HEK293 (cell line): ENCODE measurements at regions not wholly inside any gene's neighbourhood (a gene's known extent, or its start where the extent isn't known, plus 50 kb on each side); places are given as distances from the start of the nearest gene placed in this dataset.

Source experiments
- CTCF ChIA-PET: fragments of 350-600 bp; formaldehyde crosslinking; extraction: SDS; loops from one replicate; lab custom pipeline; 2021; ENCODE audit warnings: antibody characterized with exemption; lab: Yijun Ruan, JAX
- POLR2A ChIA-PET: fragments of 300-600 bp; formaldehyde crosslinking; extraction: SDS; loops from one replicate; lab custom pipeline; 2020; ENCODE audit warnings: antibody characterized with exemption, inconsistent platforms; lab: Yijun Ruan, JAX
- H3K27ac ChIP-seq: fragments of 200-500 bp; sonication (Bioruptor generic); 2 replicates; pipeline ENCODE4 v1.5.1; 2014; ENCODE audit warnings: low read depth, low read length, control low read depth, inconsistent platforms; ENCODE audit errors: extremely low read depth
- H3K36me3 ChIP-seq, 2 experiments: fragments of 200-500 bp in 1 of 2; sonication (Bioruptor generic) in 1 of 2; 1 replicate in 1 of 2; 2 replicates in 1 of 2; pipeline ENCODE4 v1.5.1; 2014 to 2017; ENCODE audit warnings: inconsistent platforms in 2 of 2, low read length in 2 of 2; ENCODE audit not compliant: control insufficient read depth in 2 of 2, insufficient read depth in 1 of 2
- H3K4me1 ChIP-seq: fragments of 200-500 bp; sonication (Bioruptor generic); 2 replicates; pipeline ENCODE4 v1.5.1; 2014; ENCODE audit warnings: mild to moderate bottlenecking, low read length, inconsistent platforms; ENCODE audit not compliant: control insufficient read depth, insufficient read depth
- H3K4me3 ChIP-seq: 2 replicates; pipeline ENCODE4 v1.5.1; 2011; ENCODE audit warnings: low read depth, mild to moderate bottlenecking, control low read depth, low read length, moderate library complexity
- H3K9me3 ChIP-seq: fragments of 200-500 bp; sonication (Bioruptor generic); 2 replicates; pipeline ENCODE4 v1.5.1; 2014; ENCODE audit warnings: low read depth, low read length, inconsistent platforms; ENCODE audit not compliant: control insufficient read depth, insufficient read depth
- SETDB1 ChIP-seq: IDR thresholded peaks from one replicate; pipeline ENCODE4 v1.6.1; 2017; ENCODE audit warnings: mild to moderate bottlenecking, low read length, moderate library complexity, mixed read lengths; ENCODE audit not compliant: insufficient read length
- ZBTB17 ChIP-seq: fragments of 450-650 bp; formaldehyde crosslinking; IDR thresholded peaks from 2 replicates; pipeline ENCODE4 v1.5.1; 2016; ENCODE audit warnings: missing biosample characterization, missing genetic modification characterization
- ZNF133 ChIP-seq: fragments of 450-650 bp; formaldehyde crosslinking; IDR thresholded peaks from 2 replicates; pipeline ENCODE4 v1.5.1; 2016; ENCODE audit warnings: missing biosample characterization, missing genetic modification characterization
- ZNF202 ChIP-seq: fragments of 450-650 bp; formaldehyde crosslinking; IDR thresholded peaks from 2 replicates; pipeline ENCODE4 v1.5.1; 2016; ENCODE audit warnings: missing biosample characterization, missing genetic modification characterization, borderline replicate concordance
- ZNF510 ChIP-seq: fragments of 450-650 bp; formaldehyde crosslinking; IDR thresholded peaks from 2 replicates; pipeline ENCODE4 v1.5.1; 2018; ENCODE audit warnings: mild to moderate bottlenecking, missing genetic modification characterization, missing biosample characterization; ENCODE audit not compliant: insufficient replicate concordance
- ZNF544 ChIP-seq: fragments of 450-650 bp; formaldehyde crosslinking; IDR thresholded peaks from 2 replicates; pipeline ENCODE4 v1.5.0; 2017; ENCODE audit warnings: missing biosample characterization, missing genetic modification characterization
- ZNF555 ChIP-seq: fragments of 450-650 bp; formaldehyde crosslinking; conservative IDR thresholded peaks from 2 replicates; pipeline ENCODE4 v1.5.1; 2017; ENCODE audit warnings: missing biosample characterization, mild to moderate bottlenecking, missing genetic modification characterization, inconsistent platforms
- ZNF654 ChIP-seq: fragments of 450-650 bp; formaldehyde crosslinking; IDR thresholded peaks from 2 replicates; pipeline ENCODE4 v1.5.1; 2016; ENCODE audit warnings: low read depth, missing biosample characterization, missing genetic modification characterization
- ZNF658 ChIP-seq: fragments of 450-650 bp; formaldehyde crosslinking; IDR thresholded peaks from 2 replicates; pipeline ENCODE4; 2016; ENCODE audit warnings: missing biosample characterization, missing genetic modification characterization
- ZNF76 ChIP-seq: fragments of 450-650 bp; formaldehyde crosslinking; IDR thresholded peaks from 2 replicates; pipeline ENCODE4; 2016; ENCODE audit warnings: low read depth, missing biosample characterization, missing genetic modification characterization, borderline replicate concordance
- TF ChIP-seq, protein P1 (sequence below): fragments of 450-650 bp; formaldehyde crosslinking; IDR thresholded peaks from 2 replicates; pipeline ENCODE4 v1.5.1; 2016; ENCODE audit warnings: missing biosample characterization, missing genetic modification characterization
- TF ChIP-seq, protein P2 (sequence below): fragments of 450-650 bp; formaldehyde crosslinking; IDR thresholded peaks from 2 replicates; pipeline ENCODE4 v1.5.1; 2016; ENCODE audit warnings: missing biosample characterization, missing genetic modification characterization, borderline replicate concordance
- TF ChIP-seq, protein P3 (sequence below): fragments of 450-650 bp; formaldehyde crosslinking; IDR thresholded peaks from 2 replicates; pipeline ENCODE4 v1.5.1; 2016; ENCODE audit warnings: missing biosample characterization, missing genetic modification characterization
- TF ChIP-seq, protein P4 (sequence below): fragments of 450-650 bp; formaldehyde crosslinking; IDR thresholded peaks from 2 replicates; pipeline ENCODE4 v1.5.1; 2017; ENCODE audit warnings: missing biosample characterization, missing genetic modification characterization
- TF ChIP-seq, protein P5 (sequence below): fragments of 450-650 bp; formaldehyde crosslinking; IDR thresholded peaks from 2 replicates; pipeline ENCODE4 v1.5.1; 2016; ENCODE audit warnings: missing biosample characterization, missing genetic modification characterization
- TF ChIP-seq, protein P6 (sequence below): fragments of 450-650 bp; formaldehyde crosslinking; IDR thresholded peaks from 2 replicates; pipeline ENCODE4 v1.5.1; 2017; ENCODE audit warnings: missing biosample characterization, missing genetic modification characterization

DNA sequence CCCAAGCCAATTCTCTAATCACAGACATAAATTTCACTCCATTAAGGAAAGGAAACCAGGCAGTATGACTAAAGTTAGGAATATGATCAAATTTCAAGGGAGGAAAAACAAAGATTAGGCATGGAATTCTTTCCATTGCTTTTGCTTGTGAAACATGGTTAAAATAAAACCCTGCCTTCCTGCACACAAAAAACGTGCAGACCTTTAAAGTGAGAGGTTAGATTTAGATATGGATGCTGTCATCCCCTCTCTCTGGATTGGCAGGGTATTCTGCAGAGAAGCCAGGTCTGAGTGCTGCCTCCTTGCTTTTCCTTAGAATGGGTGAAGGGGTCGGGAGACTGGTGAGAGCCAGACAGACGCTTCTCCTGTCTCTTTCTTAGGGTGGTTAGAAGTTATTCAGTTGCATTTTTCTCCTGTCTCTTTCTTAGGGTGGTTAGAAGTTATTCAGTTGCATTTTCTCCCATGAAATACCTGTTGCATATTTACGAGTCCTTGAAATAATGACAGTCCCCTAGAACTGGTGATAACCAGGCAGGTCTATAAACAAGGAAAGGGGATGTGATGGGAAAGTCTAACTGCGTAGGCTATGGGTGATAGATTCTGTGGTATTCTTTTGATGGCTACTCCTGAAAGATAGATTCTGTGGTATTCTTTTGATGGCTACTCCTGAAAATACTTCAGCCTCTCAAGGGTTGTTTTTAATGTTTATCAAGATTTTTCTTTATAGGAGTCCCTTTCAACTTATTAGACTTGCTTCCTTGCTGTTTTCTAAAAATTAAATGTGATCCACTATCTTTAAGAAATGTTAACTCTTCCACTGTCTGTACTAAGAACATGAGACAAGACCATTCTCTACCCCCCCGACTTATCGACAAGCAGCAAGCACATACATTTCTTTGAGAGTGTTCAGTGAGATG lies 163.6 kb downstream of the SPRY1 start (continued):
- TF ChIP-seq, protein P1, sequence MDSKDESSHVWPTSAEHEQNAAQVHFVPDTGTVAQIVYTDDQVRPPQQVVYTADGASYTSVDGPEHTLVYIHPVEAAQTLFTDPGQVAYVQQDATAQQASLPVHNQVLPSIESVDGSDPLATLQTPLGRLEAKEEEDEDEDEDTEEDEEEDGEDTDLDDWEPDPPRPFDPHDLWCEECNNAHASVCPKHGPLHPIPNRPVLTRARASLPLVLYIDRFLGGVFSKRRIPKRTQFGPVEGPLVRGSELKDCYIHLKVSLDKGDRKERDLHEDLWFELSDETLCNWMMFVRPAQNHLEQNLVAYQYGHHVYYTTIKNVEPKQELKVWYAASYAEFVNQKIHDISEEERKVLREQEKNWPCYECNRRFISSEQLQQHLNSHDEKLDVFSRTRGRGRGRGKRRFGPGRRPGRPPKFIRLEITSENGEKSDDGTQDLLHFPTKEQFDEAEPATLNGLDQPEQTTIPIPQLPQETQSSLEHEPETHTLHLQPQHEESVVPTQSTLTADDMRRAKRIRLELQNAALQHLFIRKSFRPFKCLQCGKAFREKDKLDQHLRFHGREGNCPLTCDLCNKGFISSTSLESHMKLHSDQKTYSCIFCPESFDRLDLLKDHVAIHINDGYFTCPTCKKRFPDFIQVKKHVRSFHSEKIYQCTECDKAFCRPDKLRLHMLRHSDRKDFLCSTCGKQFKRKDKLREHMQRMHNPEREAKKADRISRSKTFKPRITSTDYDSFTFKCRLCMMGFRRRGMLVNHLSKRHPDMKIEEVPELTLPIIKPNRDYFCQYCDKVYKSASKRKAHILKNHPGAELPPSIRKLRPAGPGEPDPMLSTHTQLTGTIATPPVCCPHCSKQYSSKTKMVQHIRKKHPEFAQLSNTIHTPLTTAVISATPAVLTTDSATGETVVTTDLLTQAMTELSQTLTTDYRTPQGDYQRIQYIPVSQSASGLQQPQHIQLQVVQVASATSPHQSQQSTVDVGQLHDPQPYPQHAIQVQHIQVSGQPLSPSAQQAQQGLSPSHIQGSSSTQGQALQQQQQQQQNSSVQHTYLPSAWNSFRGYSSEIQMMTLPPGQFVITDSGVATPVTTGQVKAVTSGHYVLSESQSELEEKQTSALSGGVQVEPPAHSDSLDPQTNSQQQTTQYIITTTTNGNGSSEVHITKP (tag by site-specific recombination) = peak; percentile 86
- TF ChIP-seq, protein P2, sequence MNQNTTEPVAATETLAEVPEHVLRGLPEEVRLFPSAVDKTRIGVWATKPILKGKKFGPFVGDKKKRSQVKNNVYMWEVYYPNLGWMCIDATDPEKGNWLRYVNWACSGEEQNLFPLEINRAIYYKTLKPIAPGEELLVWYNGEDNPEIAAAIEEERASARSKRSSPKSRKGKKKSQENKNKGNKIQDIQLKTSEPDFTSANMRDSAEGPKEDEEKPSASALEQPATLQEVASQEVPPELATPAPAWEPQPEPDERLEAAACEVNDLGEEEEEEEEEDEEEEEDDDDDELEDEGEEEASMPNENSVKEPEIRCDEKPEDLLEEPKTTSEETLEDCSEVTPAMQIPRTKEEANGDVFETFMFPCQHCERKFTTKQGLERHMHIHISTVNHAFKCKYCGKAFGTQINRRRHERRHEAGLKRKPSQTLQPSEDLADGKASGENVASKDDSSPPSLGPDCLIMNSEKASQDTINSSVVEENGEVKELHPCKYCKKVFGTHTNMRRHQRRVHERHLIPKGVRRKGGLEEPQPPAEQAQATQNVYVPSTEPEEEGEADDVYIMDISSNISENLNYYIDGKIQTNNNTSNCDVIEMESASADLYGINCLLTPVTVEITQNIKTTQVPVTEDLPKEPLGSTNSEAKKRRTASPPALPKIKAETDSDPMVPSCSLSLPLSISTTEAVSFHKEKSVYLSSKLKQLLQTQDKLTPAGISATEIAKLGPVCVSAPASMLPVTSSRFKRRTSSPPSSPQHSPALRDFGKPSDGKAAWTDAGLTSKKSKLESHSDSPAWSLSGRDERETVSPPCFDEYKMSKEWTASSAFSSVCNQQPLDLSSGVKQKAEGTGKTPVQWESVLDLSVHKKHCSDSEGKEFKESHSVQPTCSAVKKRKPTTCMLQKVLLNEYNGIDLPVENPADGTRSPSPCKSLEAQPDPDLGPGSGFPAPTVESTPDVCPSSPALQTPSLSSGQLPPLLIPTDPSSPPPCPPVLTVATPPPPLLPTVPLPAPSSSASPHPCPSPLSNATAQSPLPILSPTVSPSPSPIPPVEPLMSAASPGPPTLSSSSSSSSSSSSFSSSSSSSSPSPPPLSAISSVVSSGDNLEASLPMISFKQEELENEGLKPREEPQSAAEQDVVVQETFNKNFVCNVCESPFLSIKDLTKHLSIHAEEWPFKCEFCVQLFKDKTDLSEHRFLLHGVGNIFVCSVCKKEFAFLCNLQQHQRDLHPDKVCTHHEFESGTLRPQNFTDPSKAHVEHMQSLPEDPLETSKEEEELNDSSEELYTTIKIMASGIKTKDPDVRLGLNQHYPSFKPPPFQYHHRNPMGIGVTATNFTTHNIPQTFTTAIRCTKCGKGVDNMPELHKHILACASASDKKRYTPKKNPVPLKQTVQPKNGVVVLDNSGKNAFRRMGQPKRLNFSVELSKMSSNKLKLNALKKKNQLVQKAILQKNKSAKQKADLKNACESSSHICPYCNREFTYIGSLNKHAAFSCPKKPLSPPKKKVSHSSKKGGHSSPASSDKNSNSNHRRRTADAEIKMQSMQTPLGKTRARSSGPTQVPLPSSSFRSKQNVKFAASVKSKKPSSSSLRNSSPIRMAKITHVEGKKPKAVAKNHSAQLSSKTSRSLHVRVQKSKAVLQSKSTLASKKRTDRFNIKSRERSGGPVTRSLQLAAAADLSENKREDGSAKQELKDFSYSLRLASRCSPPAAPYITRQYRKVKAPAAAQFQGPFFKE (tag by site-specific recombination) = no peak
- TF ChIP-seq ZNF133 (tag by site-specific recombination) = no peak
- TF ChIP-seq ZNF202 (tag by site-specific recombination) = no peak
- no peak for TF ChIP-seq ZNF510 (tag by site-specific recombination)

DNA sequence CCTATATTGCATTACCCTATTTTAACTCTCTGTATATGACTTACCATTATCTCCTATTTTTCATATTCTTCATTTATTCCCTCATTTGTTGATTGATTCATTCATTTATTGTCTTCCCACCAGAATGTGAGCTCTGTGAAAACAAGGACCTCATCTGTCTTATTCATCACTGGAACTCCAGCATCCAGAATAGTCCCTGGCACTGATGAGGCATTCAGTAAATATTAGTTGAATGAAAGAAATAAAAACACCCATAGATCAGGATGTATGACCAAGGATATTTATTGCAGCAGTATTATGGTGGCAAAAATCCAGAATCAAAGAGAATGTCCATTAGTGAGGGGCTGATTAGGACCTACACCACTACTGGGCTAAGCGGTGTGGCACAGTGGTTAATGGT lies 164.9 kb downstream of the SPRY1 start:
- no peaks in the 10 kb centered on the region for H3K9me3 ChIP-seq
- CTCF ChIA-PET = interaction anchor here (0.6 to 1.0 kb wide), 2 partner anchors 100 to 170 kb away, joined by 3 read pairs; no protein-coding TSS in a partner anchor
- no peak overlapping the region for H3K27ac ChIP-seq
- TF ChIP-seq, protein P3, sequence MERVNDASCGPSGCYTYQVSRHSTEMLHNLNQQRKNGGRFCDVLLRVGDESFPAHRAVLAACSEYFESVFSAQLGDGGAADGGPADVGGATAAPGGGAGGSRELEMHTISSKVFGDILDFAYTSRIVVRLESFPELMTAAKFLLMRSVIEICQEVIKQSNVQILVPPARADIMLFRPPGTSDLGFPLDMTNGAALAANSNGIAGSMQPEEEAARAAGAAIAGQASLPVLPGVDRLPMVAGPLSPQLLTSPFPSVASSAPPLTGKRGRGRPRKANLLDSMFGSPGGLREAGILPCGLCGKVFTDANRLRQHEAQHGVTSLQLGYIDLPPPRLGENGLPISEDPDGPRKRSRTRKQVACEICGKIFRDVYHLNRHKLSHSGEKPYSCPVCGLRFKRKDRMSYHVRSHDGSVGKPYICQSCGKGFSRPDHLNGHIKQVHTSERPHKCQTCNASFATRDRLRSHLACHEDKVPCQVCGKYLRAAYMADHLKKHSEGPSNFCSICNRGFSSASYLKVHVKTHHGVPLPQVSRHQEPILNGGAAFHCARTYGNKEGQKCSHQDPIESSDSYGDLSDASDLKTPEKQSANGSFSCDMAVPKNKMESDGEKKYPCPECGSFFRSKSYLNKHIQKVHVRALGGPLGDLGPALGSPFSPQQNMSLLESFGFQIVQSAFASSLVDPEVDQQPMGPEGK (tag by site-specific recombination) = no peak
- TF ChIP-seq ZNF654 (tag by site-specific recombination) = no peak
- TF ChIP-seq ZNF544 = no peak
- TF ChIP-seq, protein P4, sequence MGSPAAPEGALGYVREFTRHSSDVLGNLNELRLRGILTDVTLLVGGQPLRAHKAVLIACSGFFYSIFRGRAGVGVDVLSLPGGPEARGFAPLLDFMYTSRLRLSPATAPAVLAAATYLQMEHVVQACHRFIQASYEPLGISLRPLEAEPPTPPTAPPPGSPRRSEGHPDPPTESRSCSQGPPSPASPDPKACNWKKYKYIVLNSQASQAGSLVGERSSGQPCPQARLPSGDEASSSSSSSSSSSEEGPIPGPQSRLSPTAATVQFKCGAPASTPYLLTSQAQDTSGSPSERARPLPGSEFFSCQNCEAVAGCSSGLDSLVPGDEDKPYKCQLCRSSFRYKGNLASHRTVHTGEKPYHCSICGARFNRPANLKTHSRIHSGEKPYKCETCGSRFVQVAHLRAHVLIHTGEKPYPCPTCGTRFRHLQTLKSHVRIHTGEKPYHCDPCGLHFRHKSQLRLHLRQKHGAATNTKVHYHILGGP (tag by site-specific recombination) = no peak
- TF ChIP-seq, protein P5, sequence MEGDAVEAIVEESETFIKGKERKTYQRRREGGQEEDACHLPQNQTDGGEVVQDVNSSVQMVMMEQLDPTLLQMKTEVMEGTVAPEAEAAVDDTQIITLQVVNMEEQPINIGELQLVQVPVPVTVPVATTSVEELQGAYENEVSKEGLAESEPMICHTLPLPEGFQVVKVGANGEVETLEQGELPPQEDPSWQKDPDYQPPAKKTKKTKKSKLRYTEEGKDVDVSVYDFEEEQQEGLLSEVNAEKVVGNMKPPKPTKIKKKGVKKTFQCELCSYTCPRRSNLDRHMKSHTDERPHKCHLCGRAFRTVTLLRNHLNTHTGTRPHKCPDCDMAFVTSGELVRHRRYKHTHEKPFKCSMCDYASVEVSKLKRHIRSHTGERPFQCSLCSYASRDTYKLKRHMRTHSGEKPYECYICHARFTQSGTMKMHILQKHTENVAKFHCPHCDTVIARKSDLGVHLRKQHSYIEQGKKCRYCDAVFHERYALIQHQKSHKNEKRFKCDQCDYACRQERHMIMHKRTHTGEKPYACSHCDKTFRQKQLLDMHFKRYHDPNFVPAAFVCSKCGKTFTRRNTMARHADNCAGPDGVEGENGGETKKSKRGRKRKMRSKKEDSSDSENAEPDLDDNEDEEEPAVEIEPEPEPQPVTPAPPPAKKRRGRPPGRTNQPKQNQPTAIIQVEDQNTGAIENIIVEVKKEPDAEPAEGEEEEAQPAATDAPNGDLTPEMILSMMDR = no peak
- TF ChIP-seq ZNF658 (tag by site-specific recombination) = no peak
- TF ChIP-seq SETDB1 = no peak
- TF ChIP-seq ZBTB17 (tag by site-specific recombination) = no peak
- TF ChIP-seq ZNF76 (tag by site-specific recombination) = no peak
- TF ChIP-seq ZNF555 (tag by site-specific recombination) = no peak
- TF ChIP-seq, protein P6, sequence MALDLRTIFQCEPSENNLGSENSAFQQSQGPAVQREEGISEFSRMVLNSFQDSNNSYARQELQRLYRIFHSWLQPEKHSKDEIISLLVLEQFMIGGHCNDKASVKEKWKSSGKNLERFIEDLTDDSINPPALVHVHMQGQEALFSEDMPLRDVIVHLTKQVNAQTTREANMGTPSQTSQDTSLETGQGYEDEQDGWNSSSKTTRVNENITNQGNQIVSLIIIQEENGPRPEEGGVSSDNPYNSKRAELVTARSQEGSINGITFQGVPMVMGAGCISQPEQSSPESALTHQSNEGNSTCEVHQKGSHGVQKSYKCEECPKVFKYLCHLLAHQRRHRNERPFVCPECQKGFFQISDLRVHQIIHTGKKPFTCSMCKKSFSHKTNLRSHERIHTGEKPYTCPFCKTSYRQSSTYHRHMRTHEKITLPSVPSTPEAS (tag by site-specific recombination) = no peak
- H3K36me3 ChIP-seq = no peaks in the 10 kb centered on the region
- H3K4me1 ChIP-seq = peaks cover 2% of the 10 kb centered on the region; the same call in 1 of the 2 replicates
- POLR2A ChIA-PET = no interaction called here
- H3K4me3 ChIP-seq = no peak overlapping the region
